ENCODE measurements at regions not wholly inside any gene's neighbourhood (a gene's known extent, or its start where the extent isn't known, plus 50 kb on each side); places are given as distances from the start of the nearest gene placed in this dataset.

DNA sequence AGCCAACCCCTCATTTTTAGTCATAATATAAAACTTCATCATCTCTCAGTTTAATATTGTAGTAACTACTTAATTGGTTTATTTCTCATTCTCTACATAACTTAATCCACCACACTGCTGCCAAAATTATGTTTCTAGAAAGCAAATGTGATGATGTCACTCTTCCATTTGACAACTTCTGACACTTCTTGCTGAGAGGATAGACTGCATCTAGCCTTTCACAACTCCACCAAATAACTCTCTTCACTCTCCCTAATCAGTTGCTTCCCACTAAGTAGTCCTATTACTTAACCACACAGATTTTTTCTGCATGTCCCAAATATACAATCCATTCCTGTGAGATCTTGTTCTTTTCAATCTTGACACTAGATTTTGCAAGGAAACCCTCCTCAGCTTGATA lies 951.3 kb downstream of the EPHA7 start:
- no peak for TF ChIP-seq CTCF (conservative IDR thresholded peaks at IDR 0.05; ENCODE audit: low read length)
- no peak for DNase-seq (ENCODE audit: low read depth)
- H3K4me3 ChIP-seq (ENCODE audit: low read length): no peak overlapping the region

DNA sequence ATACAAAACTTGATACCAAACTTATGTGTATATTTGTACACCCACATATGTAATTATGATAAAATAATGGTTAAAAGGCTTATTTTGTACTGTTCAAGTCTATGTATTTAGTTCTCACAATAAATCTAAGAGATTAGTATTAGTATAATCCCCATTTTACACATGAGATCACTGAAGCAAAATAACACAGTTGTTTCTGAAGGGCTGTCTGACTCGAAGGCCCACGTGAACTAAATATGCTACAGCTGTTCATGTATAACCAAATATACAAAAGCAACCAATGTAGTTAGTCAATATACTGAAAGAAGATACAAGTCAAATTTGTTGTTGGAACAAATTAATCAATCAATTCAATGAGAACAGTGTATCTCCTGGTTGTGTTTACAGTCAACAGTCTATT lies 959.2 kb downstream of the EPHA7 start:
- DNase-seq (ENCODE audit: low read depth): no peak
- no peak overlapping the region for H3K4me3 ChIP-seq (ENCODE audit: low read length)
- no peak for TF ChIP-seq CTCF (conservative IDR thresholded peaks at IDR 0.05; ENCODE audit: low read length)

DNA sequence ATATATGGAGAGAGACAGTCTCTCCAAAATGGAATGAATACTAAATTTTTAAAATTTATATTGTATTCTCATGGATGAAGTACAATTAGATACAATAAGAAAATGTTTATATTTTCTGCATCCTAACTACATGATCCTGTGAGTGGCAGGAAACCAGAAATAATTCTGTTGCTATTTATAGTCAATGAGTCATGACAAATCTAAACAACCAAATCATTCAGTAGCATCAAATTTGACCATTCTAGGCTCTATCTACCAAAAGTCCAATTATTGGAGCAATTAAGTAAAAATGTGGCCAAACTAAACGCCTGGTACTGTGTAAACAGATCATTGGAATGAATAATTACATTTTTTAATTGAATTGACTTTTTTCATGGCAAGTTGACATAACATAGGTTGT lies 959.8 kb downstream of the EPHA7 start:
- no peak for DNase-seq (ENCODE audit: low read depth)
- no peak for TF ChIP-seq CTCF (conservative IDR thresholded peaks at IDR 0.05; ENCODE audit: low read length)
- H3K4me3 ChIP-seq (ENCODE audit: low read length): no peak overlapping the region

DNA sequence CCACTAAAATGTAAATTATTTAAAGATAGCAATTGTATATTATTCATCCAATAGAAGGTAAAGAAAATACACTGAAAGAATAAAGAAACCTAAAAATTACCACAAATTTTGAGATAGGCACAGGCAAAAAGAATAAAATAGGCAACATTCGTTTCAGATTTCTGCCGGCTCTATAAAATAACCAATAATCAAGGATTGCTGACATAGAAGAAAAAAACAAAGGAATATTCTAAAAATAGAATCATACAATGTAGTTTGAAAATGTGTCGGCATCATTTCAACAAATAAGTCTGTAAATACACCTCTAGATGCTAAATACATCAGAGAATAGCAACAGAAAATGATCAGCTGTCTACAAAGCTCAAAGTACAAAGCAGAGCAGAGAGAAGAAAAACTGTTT lies 973.3 kb downstream of the EPHA7 start:
- DNase-seq (ENCODE audit: low read depth): no peak
- H3K4me3 ChIP-seq (ENCODE audit: low read length): no peak overlapping the region

DNA sequence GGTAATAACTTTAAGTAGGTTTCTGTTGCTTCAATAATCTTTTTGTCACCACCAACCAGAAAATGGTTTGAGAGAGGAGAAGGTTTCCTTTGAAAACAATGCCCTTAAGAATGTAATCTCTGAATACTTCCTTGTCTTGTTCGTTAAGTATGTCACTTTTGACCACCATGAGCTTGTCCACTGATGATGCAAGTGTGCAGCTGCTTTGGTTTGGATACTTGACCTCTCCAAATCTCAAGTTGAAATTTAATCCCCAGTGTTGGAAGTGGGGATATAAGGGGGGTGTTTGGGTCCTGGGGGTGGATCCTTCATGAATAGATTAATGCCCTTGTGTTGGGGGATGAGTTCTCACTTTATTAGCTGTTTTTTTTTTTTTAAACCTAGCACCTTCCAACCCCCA lies 985.4 kb downstream of the EPHA7 start:
- TF ChIP-seq CTCF (conservative IDR thresholded peaks at IDR 0.05; ENCODE audit: low read length): no peak
- DNase-seq (ENCODE audit: low read depth): no peak
- H3K4me3 ChIP-seq (ENCODE audit: low read length): no peak overlapping the region

More for the DNA sequence above, 973.3 kb downstream of the EPHA7 start:
- TF ChIP-seq CTCF (conservative IDR thresholded peaks at IDR 0.05; ENCODE audit: low read length): no peak

DNA sequence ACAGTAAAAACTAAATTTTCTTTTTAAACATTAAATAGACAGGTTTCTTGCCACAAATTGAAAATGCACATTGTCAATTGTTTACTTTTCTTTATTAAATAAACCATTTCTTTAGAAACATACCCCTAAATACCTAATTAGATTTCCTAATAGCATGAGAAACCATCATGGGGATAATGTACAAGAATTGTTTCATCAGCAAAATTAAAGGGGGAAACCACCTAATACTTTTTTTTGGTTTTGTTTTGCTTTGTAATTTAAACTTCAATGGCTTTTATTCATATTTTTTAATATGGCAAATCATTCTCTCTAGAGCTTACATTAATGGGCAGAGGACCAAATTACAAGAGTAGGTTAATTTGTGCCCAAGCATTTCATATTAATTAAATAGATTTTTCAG lies 987.9 kb downstream of the EPHA7 start:
- no peak for TF ChIP-seq CTCF (conservative IDR thresholded peaks at IDR 0.05; ENCODE audit: low read length)
- H3K4me3 ChIP-seq (ENCODE audit: low read length): no peak overlapping the region
- DNase-seq (ENCODE audit: low read depth): no peak

DNA sequence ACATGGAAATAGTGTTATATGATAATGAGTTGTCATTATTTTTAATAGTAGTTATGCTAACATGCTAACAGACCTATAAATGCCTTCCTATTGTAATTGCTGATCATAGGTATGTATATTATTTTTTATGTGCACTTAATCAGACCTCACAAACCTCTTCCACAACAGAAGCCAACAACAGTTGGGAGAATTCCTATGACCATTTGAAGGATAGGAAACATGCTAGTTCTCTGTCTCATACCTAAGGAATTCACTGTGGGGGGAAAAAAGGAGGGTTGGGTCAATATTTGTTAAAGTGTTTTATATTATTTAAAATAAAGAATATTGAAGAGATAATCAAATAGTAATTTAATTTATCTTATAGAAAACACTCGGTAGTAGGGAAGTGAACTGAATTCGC lies 990.9 kb downstream of the EPHA7 start:
- H3K4me3 ChIP-seq (ENCODE audit: low read length): no peak overlapping the region
- no peak for TF ChIP-seq CTCF (conservative IDR thresholded peaks at IDR 0.05; ENCODE audit: low read length)
- peak; percentile 0 for DNase-seq (ENCODE audit: low read depth)
